Panc1 (cell line): ENCODE measurements at regions not wholly inside any gene's neighbourhood (a gene's known extent, or its start where the extent isn't known, plus 50 kb on each side); places are given as distances from the start of the nearest gene placed in this dataset.

Experiments
- CTCF ChIP-seq: fragments of 450-650 bp; IDR thresholded peaks from 2 replicates; pipeline ENCODE4 v1.5.1; 2017; ENCODE audit warnings: mild to moderate bottlenecking
- POLR2AphosphoS5 ChIP-seq: IDR thresholded peaks from 2 replicates; pipeline ENCODE4 v1.6.1; 2012; ENCODE audit warnings: mild to moderate bottlenecking, low read depth, low read length, moderate library complexity
- SIN3A ChIP-seq: IDR thresholded peaks from 2 replicates; pipeline ENCODE4 v1.6.1; 2012; ENCODE audit warnings: low read depth, mild to moderate bottlenecking, low read length, moderate library complexity, borderline replicate concordance; ENCODE audit not compliant: insufficient read depth
- TF ChIP-seq, protein P1 (sequence below), 2 experiments: IDR thresholded peaks; 2 replicates each; pipeline ENCODE4 v1.6.1; 2011 to 2012; ENCODE audit warnings: low read depth in 2 of 2, control low read depth in 1 of 2, low read length in 1 of 2, mild to moderate bottlenecking in 1 of 2, moderate library complexity in 1 of 2; ENCODE audit not compliant: insufficient read depth in 1 of 2

DNA sequence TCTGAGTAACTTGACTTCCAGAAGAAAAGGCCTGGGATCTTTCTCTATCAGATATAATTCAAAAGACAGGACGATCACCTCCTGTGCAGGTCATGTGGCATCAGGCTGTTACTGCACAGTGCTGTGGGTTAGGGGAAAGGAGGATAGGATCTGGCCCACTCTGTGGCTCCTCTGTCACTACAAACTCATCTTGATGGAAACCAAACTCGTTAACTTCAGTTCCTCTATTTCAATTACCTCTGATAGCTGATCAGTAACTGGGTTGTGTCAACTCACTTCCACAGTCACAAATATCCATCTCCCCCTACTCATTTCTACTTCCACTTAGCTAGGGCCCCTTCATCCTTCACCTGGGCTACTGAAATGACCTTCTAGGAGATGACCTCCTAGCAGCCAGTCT is 95.2 kb downstream of the RCN1 start:
- TF ChIP-seq POLR2AphosphoS5 (no peak), CTCF (no peak), SIN3A (no peak)
- TF ChIP-seq, protein P1, sequence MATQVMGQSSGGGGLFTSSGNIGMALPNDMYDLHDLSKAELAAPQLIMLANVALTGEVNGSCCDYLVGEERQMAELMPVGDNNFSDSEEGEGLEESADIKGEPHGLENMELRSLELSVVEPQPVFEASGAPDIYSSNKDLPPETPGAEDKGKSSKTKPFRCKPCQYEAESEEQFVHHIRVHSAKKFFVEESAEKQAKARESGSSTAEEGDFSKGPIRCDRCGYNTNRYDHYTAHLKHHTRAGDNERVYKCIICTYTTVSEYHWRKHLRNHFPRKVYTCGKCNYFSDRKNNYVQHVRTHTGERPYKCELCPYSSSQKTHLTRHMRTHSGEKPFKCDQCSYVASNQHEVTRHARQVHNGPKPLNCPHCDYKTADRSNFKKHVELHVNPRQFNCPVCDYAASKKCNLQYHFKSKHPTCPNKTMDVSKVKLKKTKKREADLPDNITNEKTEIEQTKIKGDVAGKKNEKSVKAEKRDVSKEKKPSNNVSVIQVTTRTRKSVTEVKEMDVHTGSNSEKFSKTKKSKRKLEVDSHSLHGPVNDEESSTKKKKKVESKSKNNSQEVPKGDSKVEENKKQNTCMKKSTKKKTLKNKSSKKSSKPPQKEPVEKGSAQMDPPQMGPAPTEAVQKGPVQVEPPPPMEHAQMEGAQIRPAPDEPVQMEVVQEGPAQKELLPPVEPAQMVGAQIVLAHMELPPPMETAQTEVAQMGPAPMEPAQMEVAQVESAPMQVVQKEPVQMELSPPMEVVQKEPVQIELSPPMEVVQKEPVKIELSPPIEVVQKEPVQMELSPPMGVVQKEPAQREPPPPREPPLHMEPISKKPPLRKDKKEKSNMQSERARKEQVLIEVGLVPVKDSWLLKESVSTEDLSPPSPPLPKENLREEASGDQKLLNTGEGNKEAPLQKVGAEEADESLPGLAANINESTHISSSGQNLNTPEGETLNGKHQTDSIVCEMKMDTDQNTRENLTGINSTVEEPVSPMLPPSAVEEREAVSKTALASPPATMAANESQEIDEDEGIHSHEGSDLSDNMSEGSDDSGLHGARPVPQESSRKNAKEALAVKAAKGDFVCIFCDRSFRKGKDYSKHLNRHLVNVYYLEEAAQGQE (IDR thresholded peaks at IDR 0.05; ENCODE audit: insufficient read depth in 1 of 2, low read depth in 2 of 2, low read length in 1 of 2): no peak
